ACC112 (cell line): ENCODE measurements at regions not wholly inside any gene's neighbourhood (a gene's known extent, or its start where the extent isn't known, plus 50 kb on each side); places are given as distances from the start of the nearest gene placed in this dataset.

Source experiments
- H2AFZ ChIP-seq: fragments of 200-600 bp; sonication (generic); one replicate; pipeline ENCODE4 v1.6.0; 2017; ENCODE audit warnings: antibody characterized with exemption, low read length; ENCODE audit not compliant: unreplicated experiment
- H3K27ac ChIP-seq: fragments of 200-600 bp; sonication (generic); 2 replicates; pipeline ENCODE4 v1.5.1; 2014; ENCODE audit warnings: low read depth, mild to moderate bottlenecking, antibody characterized with exemption, low read length, moderate library complexity
- H3K27me3 ChIP-seq: fragments of 200-600 bp; sonication (generic); 2 replicates; pipeline ENCODE4 v1.6.1; 2014; ENCODE audit warnings: mild to moderate bottlenecking, antibody characterized with exemption, low read length, moderate library complexity, mixed read lengths; ENCODE audit not compliant: insufficient read depth
- H3K36me3 ChIP-seq: fragments of 200-600 bp; sonication (generic); 2 replicates; pipeline ENCODE4 v1.6.1; 2016; ENCODE audit warnings: mild to moderate bottlenecking, antibody characterized with exemption, low read length, moderate library complexity, mixed read lengths; ENCODE audit not compliant: insufficient read depth
- H3K4me1 ChIP-seq: fragments of 200-600 bp; sonication (generic); one replicate; pipeline ENCODE4 v1.6.1; 2016; ENCODE audit warnings: low read length, mixed read lengths; ENCODE audit not compliant: insufficient read depth, unreplicated experiment, control insufficient read depth
- H3K4me3 ChIP-seq: fragments of 200-600 bp; sonication (generic); 2 replicates; pipeline ENCODE4 v1.5.1; 2014; ENCODE audit warnings: mild to moderate bottlenecking, low read depth, low read length
- H3K79me2 ChIP-seq: fragments of 200-600 bp; sonication (generic); one replicate; pipeline ENCODE4 v1.6.0; 2016; ENCODE audit warnings: low read length; ENCODE audit not compliant: control insufficient read depth, unreplicated experiment, insufficient read depth

DNA sequence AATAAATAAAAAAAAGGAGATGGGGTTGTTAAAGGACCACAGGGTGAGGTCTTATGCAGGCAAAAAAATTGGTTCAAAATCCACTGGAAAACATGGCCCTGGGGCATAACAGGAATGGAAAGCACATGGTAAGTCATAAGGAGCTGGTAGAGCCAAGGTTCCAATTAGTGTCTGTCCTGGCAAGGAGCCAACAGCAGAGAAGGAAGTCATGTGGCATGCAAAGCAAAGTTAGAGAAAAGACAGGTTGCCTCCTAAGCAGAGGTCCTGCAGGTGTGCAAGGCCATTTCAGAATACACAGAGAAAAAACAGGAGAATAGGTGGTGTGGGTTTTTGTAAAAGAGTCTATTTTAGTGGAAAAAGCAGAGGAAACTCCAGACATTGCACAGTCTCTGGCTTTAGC is 1881.7 kb downstream of the ARAP2 start:
- no peaks in the 10 kb centered on the region for H3K27me3 ChIP-seq
- no peak overlapping the region for H3K4me3 ChIP-seq
- no peak overlapping the region for H3K27ac ChIP-seq
- no peak overlapping the region for H2AFZ ChIP-seq
- H3K36me3 ChIP-seq = no peaks in the 10 kb centered on the region
- no peaks in the 10 kb centered on the region for H3K79me2 ChIP-seq
- H3K4me1 ChIP-seq = no peaks in the 10 kb centered on the region

DNA sequence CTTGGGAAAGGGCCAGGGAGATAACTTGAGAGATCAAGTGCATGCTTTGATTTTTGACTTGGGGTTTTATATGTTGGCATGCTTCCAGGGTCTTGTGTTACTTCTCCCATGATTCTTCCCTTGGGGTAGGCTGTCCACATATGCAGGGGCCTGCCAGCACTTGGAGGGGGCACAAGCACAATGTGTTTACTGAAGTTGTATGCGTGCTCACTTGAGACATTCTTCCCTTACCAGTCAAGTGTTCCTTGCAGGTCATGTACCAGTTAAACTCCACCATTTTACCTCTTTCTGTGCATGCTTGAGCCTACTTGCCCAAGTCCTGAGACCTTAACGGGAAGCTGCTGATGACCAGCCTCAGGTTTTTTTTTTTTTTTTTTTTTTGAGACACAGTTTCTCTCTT is 1880.5 kb downstream of the ARAP2 start:
- Histone ChIP-seq H2AFZ (no peak overlapping the region), H3K36me3 (no peaks in the 10 kb centered on the region), H3K27ac (no peak overlapping the region), H3K4me1 (no peaks in the 10 kb centered on the region), H3K79me2 (no peaks in the 10 kb centered on the region), H3K27me3 (no peaks in the 10 kb centered on the region), H3K4me3 (no peak overlapping the region)

GRCh38 chr4:34365946-34366345 is 1878.4 kb downstream of the ARAP2 start:
- Histone ChIP-seq H2AFZ (no peak overlapping the region), H3K27ac (no peak overlapping the region), H3K4me3 (no peak overlapping the region), H3K4me1 (no peaks in the 10 kb centered on the region), H3K27me3 (no peaks in the 10 kb centered on the region), H3K36me3 (no peaks in the 10 kb centered on the region), H3K79me2 (no peaks in the 10 kb centered on the region)

GRCh38 chr4:34371676-34372075 is 1872.6 kb downstream of the ARAP2 start:
- Histone ChIP-seq H3K36me3 (no peaks in the 10 kb centered on the region), H3K4me3 (no peak overlapping the region), H2AFZ (no peak overlapping the region), H3K79me2 (no peaks in the 10 kb centered on the region), H3K27me3 (no peaks in the 10 kb centered on the region), H3K4me1 (no peaks in the 10 kb centered on the region), H3K27ac (no peak overlapping the region)

DNA sequence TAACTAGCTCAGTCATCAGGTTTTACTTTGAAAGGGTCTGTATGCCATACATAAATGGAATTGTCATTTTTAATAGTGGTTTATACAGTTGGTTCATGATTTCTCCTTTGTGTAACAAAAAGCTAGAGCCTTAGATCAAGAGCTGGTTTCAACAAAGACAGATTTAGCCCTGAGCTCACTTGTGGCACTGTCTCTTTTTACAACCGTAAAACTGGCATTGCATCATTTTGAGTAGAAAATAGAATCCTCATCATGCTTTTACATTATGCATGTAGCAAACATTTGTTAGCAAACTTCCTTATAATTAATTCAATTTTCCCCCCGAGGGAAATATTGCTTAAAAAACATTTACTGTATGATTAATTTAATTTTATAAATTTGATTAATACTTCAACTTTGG is 1871.5 kb downstream of the ARAP2 start:
- H3K27me3 ChIP-seq = no peaks in the 10 kb centered on the region
- H3K4me1 ChIP-seq = no peaks in the 10 kb centered on the region
- no peaks in the 10 kb centered on the region for H3K79me2 ChIP-seq
- no peaks in the 10 kb centered on the region for H3K36me3 ChIP-seq
- no peak overlapping the region for H3K27ac ChIP-seq
- no peak overlapping the region for H2AFZ ChIP-seq
- H3K4me3 ChIP-seq = no peak overlapping the region

- Histone ChIP-seq H3K27ac (no peak overlapping the region), H3K79me2 (no peaks in the 10 kb centered on the region), H3K4me1 (no peaks in the 10 kb centered on the region), H3K27me3 (no peaks in the 10 kb centered on the region), H3K36me3 (no peaks in the 10 kb centered on the region), H3K4me3 (no peak overlapping the region), H2AFZ (no peak overlapping the region)
Measured at GRCh38 chr4:34373456-34373855, 1870.9 kb downstream of the ARAP2 start.

GRCh38 chr4:34412233-34412632 is 1832.1 kb downstream of the ARAP2 start:
- H3K4me3 ChIP-seq = no peak overlapping the region
- H3K4me1 ChIP-seq = no peaks in the 10 kb centered on the region
- H3K36me3 ChIP-seq = no peaks in the 10 kb centered on the region
- no peak overlapping the region for H2AFZ ChIP-seq
- no peak overlapping the region for H3K27ac ChIP-seq
- no peaks in the 10 kb centered on the region for H3K27me3 ChIP-seq
- H3K79me2 ChIP-seq = no peaks in the 10 kb centered on the region

- no peak overlapping the region for H3K27ac ChIP-seq
- H2AFZ ChIP-seq = no peak overlapping the region
- H3K4me1 ChIP-seq = no peaks in the 10 kb centered on the region
- H3K27me3 ChIP-seq = no peaks in the 10 kb centered on the region
- H3K79me2 ChIP-seq = no peaks in the 10 kb centered on the region
- H3K4me3 ChIP-seq = no peak overlapping the region
- no peaks in the 10 kb centered on the region for H3K36me3 ChIP-seq
Measured at GRCh38 chr4:34412911-34413310, 1831.4 kb downstream of the ARAP2 start.

DNA sequence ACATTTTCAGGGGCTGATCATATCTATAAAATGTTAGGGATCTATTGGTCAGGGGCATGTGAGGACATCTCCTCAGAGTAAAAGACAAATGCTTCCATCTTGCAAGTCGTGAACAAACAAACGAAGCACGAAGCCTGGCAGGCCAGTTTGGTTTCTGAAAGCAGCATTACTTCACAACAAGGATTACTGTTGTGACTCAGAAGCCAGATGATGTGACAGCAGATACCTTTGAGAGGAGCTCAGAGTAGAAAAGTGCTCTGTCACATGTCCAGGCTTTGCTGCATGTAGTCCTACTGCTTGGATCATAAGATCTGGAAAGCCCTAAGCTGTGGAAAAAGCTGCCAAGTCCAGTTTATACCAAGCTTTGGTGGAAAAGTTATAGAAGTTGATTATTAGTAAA is 1827.2 kb downstream of the ARAP2 start:
- H3K79me2 ChIP-seq = no peaks in the 10 kb centered on the region

GRCh38 chr4:34419871-34420270 is 1824.4 kb downstream of the ARAP2 start:
- Histone ChIP-seq H3K27me3 (no peaks in the 10 kb centered on the region), H3K79me2 (no peaks in the 10 kb centered on the region), H3K4me3 (no peak overlapping the region), H3K4me1 (no peaks in the 10 kb centered on the region), H3K36me3 (no peaks in the 10 kb centered on the region), H3K27ac (no peak overlapping the region), H2AFZ (no peak overlapping the region)

More for the DNA sequence above, 1827.2 kb downstream of the ARAP2 start:
- Histone ChIP-seq H3K36me3 (no peaks in the 10 kb centered on the region), H3K27me3 (no peaks in the 10 kb centered on the region), H3K4me1 (no peaks in the 10 kb centered on the region), H2AFZ (no peak overlapping the region), H3K27ac (no peak overlapping the region), H3K4me3 (no peak overlapping the region)

- Histone ChIP-seq H3K4me1 (no peaks in the 10 kb centered on the region), H3K36me3 (no peaks in the 10 kb centered on the region), H3K4me3 (no peak overlapping the region), H3K79me2 (no peaks in the 10 kb centered on the region), H3K27me3 (no peaks in the 10 kb centered on the region), H3K27ac (no peak overlapping the region), H2AFZ (no peak overlapping the region)
Measured at GRCh38 chr4:34422472-34423175, 1821.7 kb downstream of the ARAP2 start.
